ENCODE measurements at regions not wholly inside any gene's neighbourhood (a gene's known extent, or its start where the extent isn't known, plus 50 kb on each side); places are given as distances from the start of the nearest gene placed in this dataset.
A peak's percentile ranks its signal among the peaks of the same experiment; 100 is the strongest.

DNA sequence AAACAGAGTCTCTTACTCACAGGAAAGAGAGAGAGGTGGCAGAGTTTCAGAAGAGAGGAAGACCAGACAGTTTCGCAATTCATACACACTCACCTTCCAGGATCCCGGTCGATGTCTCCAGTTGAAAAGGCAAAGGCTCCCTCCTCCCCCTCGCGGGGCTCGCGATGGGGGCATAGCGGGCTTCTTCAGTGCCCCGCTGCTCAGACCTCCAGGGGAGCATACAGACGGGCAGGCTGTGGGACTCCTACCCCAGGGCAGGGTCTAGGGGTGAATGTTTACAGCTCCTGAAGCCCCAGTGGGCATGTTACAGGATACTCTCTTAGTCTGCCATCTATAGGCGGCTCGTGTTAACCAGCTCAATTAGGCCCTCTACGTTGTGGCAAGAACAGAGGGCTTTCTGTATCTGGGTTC is 139.2 kb downstream of the SLITRK5 start:
- TF ChIP-seq SOX15 (CRISPR knock-in tag; IDR thresholded peaks at IDR 0.05) = no peak
- no peak for TF ChIP-seq ZNF416 (CRISPR knock-in tag; IDR thresholded peaks at IDR 0.05)
- TF ChIP-seq, protein P1, sequence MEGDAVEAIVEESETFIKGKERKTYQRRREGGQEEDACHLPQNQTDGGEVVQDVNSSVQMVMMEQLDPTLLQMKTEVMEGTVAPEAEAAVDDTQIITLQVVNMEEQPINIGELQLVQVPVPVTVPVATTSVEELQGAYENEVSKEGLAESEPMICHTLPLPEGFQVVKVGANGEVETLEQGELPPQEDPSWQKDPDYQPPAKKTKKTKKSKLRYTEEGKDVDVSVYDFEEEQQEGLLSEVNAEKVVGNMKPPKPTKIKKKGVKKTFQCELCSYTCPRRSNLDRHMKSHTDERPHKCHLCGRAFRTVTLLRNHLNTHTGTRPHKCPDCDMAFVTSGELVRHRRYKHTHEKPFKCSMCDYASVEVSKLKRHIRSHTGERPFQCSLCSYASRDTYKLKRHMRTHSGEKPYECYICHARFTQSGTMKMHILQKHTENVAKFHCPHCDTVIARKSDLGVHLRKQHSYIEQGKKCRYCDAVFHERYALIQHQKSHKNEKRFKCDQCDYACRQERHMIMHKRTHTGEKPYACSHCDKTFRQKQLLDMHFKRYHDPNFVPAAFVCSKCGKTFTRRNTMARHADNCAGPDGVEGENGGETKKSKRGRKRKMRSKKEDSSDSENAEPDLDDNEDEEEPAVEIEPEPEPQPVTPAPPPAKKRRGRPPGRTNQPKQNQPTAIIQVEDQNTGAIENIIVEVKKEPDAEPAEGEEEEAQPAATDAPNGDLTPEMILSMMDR (IDR thresholded peaks at IDR 0.05) = no peak
- TF ChIP-seq, protein P2, sequence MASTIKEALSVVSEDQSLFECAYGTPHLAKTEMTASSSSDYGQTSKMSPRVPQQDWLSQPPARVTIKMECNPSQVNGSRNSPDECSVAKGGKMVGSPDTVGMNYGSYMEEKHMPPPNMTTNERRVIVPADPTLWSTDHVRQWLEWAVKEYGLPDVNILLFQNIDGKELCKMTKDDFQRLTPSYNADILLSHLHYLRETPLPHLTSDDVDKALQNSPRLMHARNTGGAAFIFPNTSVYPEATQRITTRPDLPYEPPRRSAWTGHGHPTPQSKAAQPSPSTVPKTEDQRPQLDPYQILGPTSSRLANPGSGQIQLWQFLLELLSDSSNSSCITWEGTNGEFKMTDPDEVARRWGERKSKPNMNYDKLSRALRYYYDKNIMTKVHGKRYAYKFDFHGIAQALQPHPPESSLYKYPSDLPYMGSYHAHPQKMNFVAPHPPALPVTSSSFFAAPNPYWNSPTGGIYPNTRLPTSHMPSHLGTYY (CRISPR knock-in tag; IDR thresholded peaks at IDR 0.05) = no peak
- no peak for TF ChIP-seq NR2C2 (CRISPR knock-in tag; IDR thresholded peaks at IDR 0.05)
- TF ChIP-seq TEAD4 (CRISPR knock-in tag; IDR thresholded peaks at IDR 0.05) = no peak
- peak; percentile 87 for TF ChIP-seq ZNF423 (CRISPR knock-in tag; IDR thresholded peaks at IDR 0.05)
- TF ChIP-seq JUN (CRISPR knock-in tag; IDR thresholded peaks at IDR 0.05) = no peak
- no peak for TF ChIP-seq GABPB1 (CRISPR knock-in tag; IDR thresholded peaks at IDR 0.05)
- TF ChIP-seq, protein P3, sequence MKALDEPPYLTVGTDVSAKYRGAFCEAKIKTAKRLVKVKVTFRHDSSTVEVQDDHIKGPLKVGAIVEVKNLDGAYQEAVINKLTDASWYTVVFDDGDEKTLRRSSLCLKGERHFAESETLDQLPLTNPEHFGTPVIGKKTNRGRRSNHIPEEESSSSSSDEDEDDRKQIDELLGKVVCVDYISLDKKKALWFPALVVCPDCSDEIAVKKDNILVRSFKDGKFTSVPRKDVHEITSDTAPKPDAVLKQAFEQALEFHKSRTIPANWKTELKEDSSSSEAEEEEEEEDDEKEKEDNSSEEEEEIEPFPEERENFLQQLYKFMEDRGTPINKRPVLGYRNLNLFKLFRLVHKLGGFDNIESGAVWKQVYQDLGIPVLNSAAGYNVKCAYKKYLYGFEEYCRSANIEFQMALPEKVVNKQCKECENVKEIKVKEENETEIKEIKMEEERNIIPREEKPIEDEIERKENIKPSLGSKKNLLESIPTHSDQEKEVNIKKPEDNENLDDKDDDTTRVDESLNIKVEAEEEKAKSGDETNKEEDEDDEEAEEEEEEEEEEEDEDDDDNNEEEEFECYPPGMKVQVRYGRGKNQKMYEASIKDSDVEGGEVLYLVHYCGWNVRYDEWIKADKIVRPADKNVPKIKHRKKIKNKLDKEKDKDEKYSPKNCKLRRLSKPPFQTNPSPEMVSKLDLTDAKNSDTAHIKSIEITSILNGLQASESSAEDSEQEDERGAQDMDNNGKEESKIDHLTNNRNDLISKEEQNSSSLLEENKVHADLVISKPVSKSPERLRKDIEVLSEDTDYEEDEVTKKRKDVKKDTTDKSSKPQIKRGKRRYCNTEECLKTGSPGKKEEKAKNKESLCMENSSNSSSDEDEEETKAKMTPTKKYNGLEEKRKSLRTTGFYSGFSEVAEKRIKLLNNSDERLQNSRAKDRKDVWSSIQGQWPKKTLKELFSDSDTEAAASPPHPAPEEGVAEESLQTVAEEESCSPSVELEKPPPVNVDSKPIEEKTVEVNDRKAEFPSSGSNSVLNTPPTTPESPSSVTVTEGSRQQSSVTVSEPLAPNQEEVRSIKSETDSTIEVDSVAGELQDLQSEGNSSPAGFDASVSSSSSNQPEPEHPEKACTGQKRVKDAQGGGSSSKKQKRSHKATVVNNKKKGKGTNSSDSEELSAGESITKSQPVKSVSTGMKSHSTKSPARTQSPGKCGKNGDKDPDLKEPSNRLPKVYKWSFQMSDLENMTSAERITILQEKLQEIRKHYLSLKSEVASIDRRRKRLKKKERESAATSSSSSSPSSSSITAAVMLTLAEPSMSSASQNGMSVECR (CRISPR knock-in tag; IDR thresholded peaks at IDR 0.05; ENCODE audit: borderline replicate concordance) = no peak
- TF ChIP-seq, protein P4, sequence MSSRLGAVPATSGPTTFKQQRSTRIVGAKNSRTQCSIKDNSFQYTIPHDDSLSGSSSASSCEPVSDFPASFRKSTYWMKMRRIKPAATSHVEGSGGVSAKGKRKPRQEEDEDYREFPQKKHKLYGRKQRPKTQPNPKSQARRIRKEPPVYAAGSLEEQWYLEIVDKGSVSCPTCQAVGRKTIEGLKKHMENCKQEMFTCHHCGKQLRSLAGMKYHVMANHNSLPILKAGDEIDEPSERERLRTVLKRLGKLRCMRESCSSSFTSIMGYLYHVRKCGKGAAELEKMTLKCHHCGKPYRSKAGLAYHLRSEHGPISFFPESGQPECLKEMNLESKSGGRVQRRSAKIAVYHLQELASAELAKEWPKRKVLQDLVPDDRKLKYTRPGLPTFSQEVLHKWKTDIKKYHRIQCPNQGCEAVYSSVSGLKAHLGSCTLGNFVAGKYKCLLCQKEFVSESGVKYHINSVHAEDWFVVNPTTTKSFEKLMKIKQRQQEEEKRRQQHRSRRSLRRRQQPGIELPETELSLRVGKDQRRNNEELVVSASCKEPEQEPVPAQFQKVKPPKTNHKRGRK (CRISPR knock-in tag; IDR thresholded peaks at IDR 0.05; ENCODE audit: borderline replicate concordance) = no peak
- no peak for TF ChIP-seq FOXJ3 (CRISPR knock-in tag; IDR thresholded peaks at IDR 0.05; ENCODE audit: borderline replicate concordance)
- TF ChIP-seq, protein P5, sequence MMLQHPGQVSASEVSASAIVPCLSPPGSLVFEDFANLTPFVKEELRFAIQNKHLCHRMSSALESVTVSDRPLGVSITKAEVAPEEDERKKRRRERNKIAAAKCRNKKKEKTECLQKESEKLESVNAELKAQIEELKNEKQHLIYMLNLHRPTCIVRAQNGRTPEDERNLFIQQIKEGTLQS (CRISPR knock-in tag; conservative IDR thresholded peaks at IDR 0.05) = no peak
